M059J (cell line): ENCODE measurements at regions not wholly inside any gene's neighbourhood (a gene's known extent, or its start where the extent isn't known, plus 50 kb on each side); places are given as distances from the start of the nearest gene placed in this dataset.
A peak's percentile ranks its signal among the peaks of the same experiment; 100 is the strongest.

Source experiments
- DNase-seq: peaks from one replicate; pipeline ENCODE4 v3.0.0-alpha.2; 2012; ENCODE audit warnings: low read depth

DNA sequence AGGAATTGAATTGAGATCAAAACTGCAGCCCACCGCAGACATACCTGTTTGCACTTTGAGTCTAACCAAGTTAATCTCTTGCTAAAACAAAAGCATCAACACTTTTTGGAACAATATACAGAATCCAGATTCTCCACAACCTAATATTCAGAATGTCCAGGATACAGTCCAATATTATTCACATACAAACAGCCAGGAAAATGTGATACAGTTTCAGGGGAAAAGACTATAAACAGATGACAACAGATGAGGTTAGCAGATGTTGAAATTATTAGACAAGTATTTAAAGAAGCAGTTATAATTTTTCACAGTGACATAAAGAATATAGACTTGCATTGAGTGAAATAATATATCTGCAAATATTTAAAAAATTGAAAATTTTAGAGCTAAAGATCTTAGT, 678.1 kb upstream of the CXADR start:
- no peak for DNase-seq

- DNase-seq: peak; percentile 11
Measured at GRCh38 chr21:16837321-16837720, 675.5 kb upstream of the CXADR start.

- DNase-seq: no peak
Measured at GRCh38 chr21:16837721-16838120, 675.1 kb upstream of the CXADR start.

GRCh38 chr21:16838331-16838730, 674.5 kb upstream of the CXADR start:
- DNase-seq: peak; percentile 35

DNA sequence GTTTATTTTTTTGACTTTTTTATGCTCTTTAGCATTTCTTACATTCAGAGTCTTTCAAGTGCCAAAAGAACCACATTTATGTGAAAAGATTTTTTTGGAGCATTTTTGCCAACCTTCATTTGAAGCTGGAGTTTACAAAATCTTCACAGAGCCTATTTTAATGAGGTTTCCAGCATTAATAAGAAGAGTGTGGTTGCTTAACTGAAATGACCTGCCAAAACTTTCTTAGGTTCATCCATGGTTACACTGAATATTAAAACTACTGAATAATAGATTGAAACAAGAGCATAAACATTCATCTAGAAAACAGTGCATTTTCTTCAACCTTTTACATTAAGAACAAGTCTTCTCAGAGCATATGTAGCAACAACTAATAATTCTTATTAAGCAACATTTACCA, 672.3 kb upstream of the CXADR start:
- no peak for DNase-seq

GRCh38 chr21:16841975-16842695, 670.7 kb upstream of the CXADR start:
- no peak for DNase-seq

DNA sequence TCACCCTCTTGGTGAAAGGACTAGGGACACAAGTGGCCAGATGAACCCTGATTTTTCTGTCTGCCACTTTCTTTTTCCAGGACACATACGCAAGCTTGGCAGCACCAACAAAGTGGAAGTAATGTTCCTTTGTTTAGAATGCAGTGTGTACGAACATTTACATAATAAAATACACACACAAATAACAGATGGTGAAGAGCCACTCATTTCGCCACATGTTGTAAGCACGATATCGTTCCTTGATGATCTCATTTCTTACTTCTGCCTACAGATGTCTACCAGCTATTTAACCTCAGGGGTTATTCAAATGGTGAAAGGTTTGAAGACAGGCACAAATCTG, 670.2 kb upstream of the CXADR start:
- DNase-seq: no peak

DNA sequence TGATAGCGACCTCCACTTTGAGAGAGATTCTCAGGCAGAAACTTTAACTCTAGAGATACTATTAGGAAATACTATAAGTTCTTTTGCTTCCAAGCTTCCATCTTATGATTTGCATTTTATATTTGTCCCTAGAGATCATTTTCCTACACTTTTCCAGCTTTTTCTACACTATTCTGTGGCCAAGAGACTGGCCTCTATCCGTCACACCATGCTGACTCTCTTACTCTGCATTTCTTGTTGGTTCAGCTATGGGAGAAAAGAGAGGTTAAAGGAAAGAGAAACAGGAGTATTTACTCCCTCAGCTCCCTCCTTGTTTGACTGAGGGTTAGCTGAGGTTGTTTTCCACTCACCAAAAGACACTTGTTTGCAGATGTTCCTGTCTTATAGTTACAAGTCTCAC, 665.6 kb upstream of the CXADR start:
- no peak for DNase-seq

DNA sequence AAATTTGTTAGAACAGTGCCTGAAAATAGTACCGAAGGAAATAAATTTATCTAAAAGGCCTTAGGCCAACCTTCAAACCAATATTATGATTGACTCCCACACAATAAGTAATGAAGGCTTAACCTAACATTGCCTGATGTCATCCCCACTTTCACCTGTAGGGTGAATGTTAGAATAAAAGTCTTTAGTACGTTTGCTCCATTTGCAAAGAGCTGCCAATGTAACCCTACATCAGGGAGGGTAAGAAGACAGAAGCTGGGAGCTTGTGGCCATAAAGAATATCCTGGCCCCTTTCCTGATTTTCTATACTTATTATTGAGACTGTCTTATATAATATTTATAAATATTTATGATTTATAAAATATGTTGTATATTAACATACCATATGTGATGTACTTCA, 661.8 kb upstream of the CXADR start:
- DNase-seq: no peak

DNA sequence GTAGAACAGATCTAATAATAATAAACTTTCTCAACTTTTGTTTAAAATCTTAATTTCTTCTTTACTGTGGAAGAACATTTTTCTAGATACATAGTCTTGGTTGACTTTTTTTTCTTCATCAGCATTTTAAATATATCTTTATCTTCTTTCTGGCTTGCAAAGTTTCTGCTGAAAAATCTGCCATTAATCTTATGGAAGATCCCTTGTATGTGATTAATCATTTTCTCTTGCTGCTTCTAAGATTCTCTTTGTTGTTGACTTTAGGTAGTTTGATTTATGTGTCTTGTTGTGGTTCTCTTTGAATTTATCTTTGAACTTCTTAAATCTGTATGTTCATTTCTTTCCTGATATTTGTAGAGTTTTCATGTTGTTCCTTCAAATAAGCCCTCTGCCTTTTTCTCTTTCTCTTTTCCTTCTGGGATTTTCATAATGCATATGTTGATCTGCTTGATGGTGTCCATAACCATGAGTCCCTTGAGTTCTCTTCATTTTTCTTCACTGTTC, 657.6 kb upstream of the CXADR start:
- no peak for DNase-seq

- no peak for DNase-seq
Measured at GRCh38 chr21:16863362-16863905, 649.4 kb upstream of the CXADR start.

DNA sequence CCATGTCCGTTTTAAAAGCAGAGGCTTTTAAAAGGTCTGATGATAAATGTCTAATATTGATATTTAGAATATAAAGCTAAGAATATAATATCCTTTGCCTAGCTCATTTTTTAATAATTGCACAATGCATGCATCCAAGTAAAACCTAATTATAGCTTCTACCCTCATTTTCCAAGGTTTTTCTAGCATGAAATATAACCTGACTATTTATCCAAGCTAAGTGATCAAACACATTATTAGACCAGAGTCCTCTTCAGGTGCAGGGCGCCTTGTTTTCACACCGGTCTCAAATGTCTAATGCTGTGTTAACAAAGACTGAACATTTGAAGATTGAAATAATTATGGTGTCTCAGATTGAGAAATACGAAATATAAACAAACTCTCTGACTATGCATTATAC, 648.9 kb upstream of the CXADR start:
- DNase-seq: no peak

DNA sequence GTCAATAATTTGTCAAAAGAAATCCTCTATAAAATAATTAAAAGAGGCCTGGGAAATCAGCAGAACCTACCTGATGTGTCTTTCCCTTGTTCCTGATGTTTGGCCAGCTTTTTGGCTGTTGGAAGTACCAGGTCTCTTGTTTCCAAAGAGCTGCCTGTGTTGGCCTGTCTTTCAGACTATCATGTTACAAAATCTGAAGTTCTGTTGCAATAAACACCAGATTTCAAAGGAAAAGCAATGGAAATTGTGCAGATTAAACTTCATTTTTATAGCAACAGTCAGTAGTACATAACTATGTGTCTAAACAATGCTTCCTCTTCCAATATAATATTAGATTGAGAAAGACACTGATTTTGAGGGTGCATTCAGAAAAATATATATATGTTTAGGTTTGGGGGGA, 647.2 kb upstream of the CXADR start:
- DNase-seq: no peak

- DNase-seq: no peak
Measured at GRCh38 chr21:16866851-16867250, 646.0 kb upstream of the CXADR start.

DNA sequence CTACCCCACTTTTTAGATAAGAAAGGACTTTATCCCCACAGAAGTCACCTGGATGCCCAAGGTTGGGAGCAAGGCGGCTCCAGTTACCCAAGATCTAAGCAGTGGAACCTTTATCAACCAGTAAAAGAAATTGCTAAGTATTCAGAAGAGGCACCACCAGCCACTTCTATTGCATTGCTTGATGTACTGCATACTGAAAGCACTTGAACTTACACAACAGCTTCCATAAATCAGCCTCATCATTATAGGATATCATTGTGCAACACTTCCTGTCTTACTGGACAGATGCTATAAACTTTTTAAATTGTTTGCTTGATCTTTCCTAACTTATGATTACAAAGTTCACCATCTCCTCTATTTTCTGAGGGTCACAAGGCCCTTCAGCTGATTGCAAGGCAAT, 642.7 kb upstream of the CXADR start:
- peak; percentile 6 for DNase-seq

- DNase-seq: no peak
Measured at GRCh38 chr21:16872616-16873015, 640.2 kb upstream of the CXADR start.

DNA sequence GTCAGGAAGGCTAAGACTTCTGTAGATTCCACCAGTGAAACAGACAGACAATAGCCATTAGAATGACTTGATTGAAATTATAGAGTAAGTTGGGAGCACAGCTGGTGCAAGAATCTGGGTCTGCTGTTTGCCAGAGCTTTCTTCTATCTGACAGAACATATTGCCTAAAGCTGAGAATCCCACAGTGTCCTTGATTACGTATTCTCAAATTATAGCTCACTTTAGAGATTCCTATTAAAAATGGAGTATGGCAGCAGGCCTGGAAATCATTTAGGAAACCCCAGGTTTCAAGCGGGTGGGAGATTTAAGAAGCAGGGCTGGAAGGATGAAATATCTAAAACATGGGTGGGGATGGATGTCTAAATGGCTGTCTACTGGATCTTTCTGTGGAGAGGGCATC, 639.7 kb upstream of the CXADR start:
- no peak for DNase-seq

- no peak for DNase-seq
Measured at GRCh38 chr21:16873596-16873995, 639.2 kb upstream of the CXADR start.

- no peak for DNase-seq
Measured at GRCh38 chr21:16879479-16879878, 633.4 kb upstream of the CXADR start.

DNA sequence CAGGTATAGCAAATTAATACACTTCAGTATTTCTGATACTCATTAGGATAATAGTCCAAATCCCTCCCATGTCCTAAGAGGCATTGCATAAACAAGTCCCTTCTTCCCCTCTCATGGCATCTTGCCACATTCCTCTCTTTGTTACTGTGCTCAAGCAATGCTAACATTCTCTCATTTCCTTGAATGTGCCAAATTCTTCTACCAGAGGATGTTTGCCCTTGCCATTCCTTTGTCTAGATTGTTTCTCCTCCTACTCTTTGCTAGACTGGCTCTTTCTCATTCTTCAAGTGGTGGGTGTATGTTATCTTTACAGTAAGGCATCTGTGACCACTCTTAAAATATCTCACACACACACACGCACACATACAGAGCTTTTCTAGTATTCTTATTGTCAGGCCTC, 621.0 kb upstream of the CXADR start:
- peak; percentile 59 for DNase-seq

DNA sequence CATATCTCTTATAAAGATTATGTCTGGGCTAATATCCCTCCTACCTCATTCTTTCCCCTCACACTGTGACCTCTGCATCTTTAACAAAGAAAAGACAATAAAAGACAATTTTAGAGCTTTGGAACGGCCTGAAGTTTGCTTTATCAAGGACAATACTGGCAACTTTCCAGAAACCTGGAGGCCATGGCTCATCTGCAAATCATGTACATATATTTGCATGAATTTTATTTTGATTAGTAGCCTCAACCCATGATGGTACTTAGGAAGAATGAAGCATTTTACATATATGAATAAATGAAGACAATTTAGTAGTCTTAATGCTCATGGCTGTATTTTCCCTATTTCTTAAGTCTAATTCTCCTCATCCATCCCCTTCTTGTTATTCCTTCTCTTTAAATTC, 612.2 kb upstream of the CXADR start:
- DNase-seq: peak; percentile 5

DNA sequence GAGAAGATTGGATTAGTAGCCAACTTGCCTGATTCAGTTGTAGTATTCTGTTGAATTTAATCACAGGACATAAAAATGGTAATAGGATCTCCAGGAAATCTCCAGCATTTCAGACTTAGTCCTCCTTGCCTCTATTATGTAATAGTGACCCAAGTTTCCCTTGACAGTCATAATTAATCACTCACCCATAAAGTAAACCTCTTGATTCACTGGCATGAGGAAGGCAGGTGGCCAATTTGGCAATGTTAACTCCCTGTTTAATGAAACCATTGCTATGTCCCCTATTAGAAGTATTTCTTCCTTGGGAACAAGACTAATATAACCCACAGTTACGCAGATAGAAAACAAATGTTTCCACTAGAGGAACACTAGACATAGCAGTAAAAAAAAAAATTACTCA, 604.8 kb upstream of the CXADR start:
- DNase-seq: peak; percentile 87

DNA sequence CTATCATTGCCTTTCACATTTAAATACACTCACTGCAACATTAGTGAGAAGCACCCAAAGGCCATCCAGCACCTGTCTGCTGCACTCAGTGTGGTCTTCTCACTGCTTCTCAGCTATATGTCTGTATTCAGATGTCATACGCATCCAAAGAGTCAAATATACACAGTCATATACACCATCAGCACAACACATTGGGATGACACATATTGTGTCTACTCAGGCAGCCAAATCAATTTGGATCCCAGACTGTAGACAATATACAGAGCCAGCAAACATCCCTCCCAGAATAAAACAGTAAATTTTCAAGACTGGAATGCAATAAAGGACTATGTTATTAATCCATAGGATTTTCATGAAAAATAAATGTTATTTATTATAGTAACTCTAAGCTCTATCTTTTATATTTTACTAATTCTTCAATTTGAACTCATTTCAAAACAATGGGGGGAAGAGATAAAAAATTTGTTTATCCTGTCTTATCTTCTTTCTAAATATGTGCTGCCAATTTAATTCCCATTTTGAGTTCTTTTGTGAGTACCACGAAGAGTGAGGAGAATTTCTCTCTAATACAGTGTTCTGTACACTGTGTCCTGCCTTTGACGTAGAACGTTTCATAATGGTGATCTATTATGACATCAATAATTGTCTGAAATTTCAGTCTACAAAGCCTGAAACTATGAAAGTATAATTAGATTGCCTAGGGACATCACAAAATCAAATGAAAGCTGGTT, 602.2 kb upstream of the CXADR start:
- DNase-seq: no peak
